A549 (cell line): ENCODE measurements at regions not wholly inside any gene's neighbourhood (a gene's known extent, or its start where the extent isn't known, plus 50 kb on each side); places are given as distances from the start of the nearest gene placed in this dataset.

Source experiments
- ATAC-seq, 2 experiments: fragments of 200-7000 bp in 1 of 2; fragments of >200 bp in 1 of 2; cut with Nextera tagmentation in 1 of 2; cut with Tn5 transposase in 1 of 2; 3 replicates each; pipeline versions ENCODE4 v1.8.0 to v1.9.1; 2018 to 2020; ENCODE audit warnings: mild to moderate bottlenecking in 1 of 2, moderate library complexity in 1 of 2
- CTCF ChIA-PET: fragments of 300-600 bp; sonication (Branson Sonifier 250); formaldehyde crosslinking; extraction: SDS; loops from one replicate; lab custom pipeline; 2021; ENCODE audit warnings: antibody characterized with exemption, inconsistent platforms; lab: Yijun Ruan, JAX
- POLR2A ChIA-PET: fragments of 350-600 bp; formaldehyde crosslinking; extraction: SDS; loops from one replicate; lab custom pipeline; 2021; ENCODE audit warnings: antibody characterized with exemption, inconsistent platforms; lab: Yijun Ruan, JAX
- DNase-seq, 2 experiments: peaks; one replicate each; pipeline versions ENCODE4 v3.0.0 to v3.0.0-alpha.2; 2011 to 2016; ENCODE audit warnings: low read depth in 1 of 2, low spot score in 1 of 2
- FAIRE-seq: peaks from 2 replicates; lab custom pipeline; 2011; peaks lifted over from hg19 to GRCh38; lab: Jason Lieb, UNC
- H3K27ac ChIP-seq, 2 experiments: fragments of >200 bp; sonication (Bioruptor Twin); formaldehyde crosslinking; 3 replicates each; pipeline ENCODE4 v1.5.1; 2016 to 2017
- H3K4me1 ChIP-seq: fragments of >200 bp; sonication (Bioruptor Twin); formaldehyde crosslinking; 3 replicates; pipeline ENCODE4 v1.6.1; 2016
- H3K4me2 ChIP-seq: fragments of >200 bp; sonication (Bioruptor Twin); formaldehyde crosslinking; 3 replicates; pipeline ENCODE4 v1.6.1; 2016
- H3K4me3 ChIP-seq: fragments of >200 bp; sonication (Bioruptor Twin); formaldehyde crosslinking; 3 replicates; pipeline ENCODE4 v1.5.1; 2016
- H3K9me3 ChIP-seq: fragments of >200 bp; sonication (Bioruptor Twin); formaldehyde crosslinking; 3 replicates; pipeline ENCODE4 v1.6.1; 2016
- BHLHE40 ChIP-seq: IDR thresholded peaks from 2 replicates; pipeline ENCODE4 v1.6.1; 2012; ENCODE audit warnings: low read depth, low read length, inconsistent platforms
- CBX2 ChIP-seq: fragments of 200-600 bp; sonication (generic); IDR thresholded peaks from 2 replicates; pipeline ENCODE4 v1.6.1; 2016; ENCODE audit warnings: low read depth, mild to moderate bottlenecking, borderline replicate concordance
- CEBPB ChIP-seq, 2 experiments: fragments of >200 bp in 1 of 2; sonication (Bioruptor Twin) in 1 of 2; formaldehyde crosslinking in 1 of 2; IDR thresholded peaks; 2 replicates each; pipeline ENCODE4 v1.6.1; 2012 to 2016
- EHMT2 ChIP-seq: fragments of 200-600 bp; sonication (generic); IDR thresholded peaks from 2 replicates; pipeline ENCODE4 v1.6.1; 2016; ENCODE audit warnings: antibody characterized with exemption, low read depth, mild to moderate bottlenecking, moderate library complexity
- EP300 ChIP-seq, 2 experiments: fragments of >200 bp; sonication (Bioruptor Twin); formaldehyde crosslinking; IDR thresholded peaks; 2 replicates in 1 of 2; 3 replicates in 1 of 2; pipeline ENCODE4 v1.6.1; 2016 to 2017
- HDAC2 ChIP-seq: fragments of 200-600 bp; sonication (generic); IDR thresholded peaks from 2 replicates; pipeline ENCODE4 v1.6.1; 2016
- HOXA7 ChIP-seq: fragments of 250-450 bp; sonication (Bioruptor Pico); IDR thresholded peaks from 2 replicates; pipeline ENCODE4 v1.5.0; 2020; ENCODE audit warnings: mild to moderate bottlenecking, moderate library complexity
- HOXB13 ChIP-seq: fragments of 250-450 bp; sonication (Bioruptor Pico); IDR thresholded peaks from 2 replicates; pipeline ENCODE4 v1.5.0; 2020; ENCODE audit warnings: low read depth, mild to moderate bottlenecking, moderate library complexity
- JUN ChIP-seq, 2 experiments: fragments of >200 bp; sonication (Bioruptor Twin); formaldehyde crosslinking; IDR thresholded peaks; 2 replicates in 1 of 2; 3 replicates in 1 of 2; pipeline ENCODE4 v1.6.1; 2016 to 2017
- JUNB ChIP-seq: fragments of >200 bp; sonication (Bioruptor Twin); formaldehyde crosslinking; IDR thresholded peaks from 2 replicates; pipeline ENCODE4 v1.6.1; 2016
- NPAS2 ChIP-seq: fragments of 250-450 bp; sonication (Bioruptor Pico); IDR thresholded peaks from 2 replicates; pipeline ENCODE4 v1.8.0; 2022; ENCODE audit warnings: mild to moderate bottlenecking, moderate library complexity, borderline replicate concordance
- PHF8 ChIP-seq: fragments of 200-600 bp; sonication (generic); IDR thresholded peaks from 2 replicates; pipeline ENCODE4 v1.6.1; 2016; ENCODE audit warnings: low read depth, mild to moderate bottlenecking, antibody characterized with exemption, moderate library complexity, borderline replicate concordance
- POLR2AphosphoS2 ChIP-seq: conservative IDR thresholded peaks from 2 replicates; pipeline ENCODE4 v1.6.1; 2012; ENCODE audit warnings: low read length, improper control_type of control experiment, inconsistent platforms
- RFX5 ChIP-seq: fragments of 450-650 bp; IDR thresholded peaks from 2 replicates; pipeline ENCODE4 v1.7.1; 2014; ENCODE audit warnings: antibody characterized with exemption, mild to moderate bottlenecking, moderate library complexity
- RNF2 ChIP-seq: fragments of 200-600 bp; sonication (generic); IDR thresholded peaks from 2 replicates; pipeline ENCODE4 v1.6.1; 2016; ENCODE audit warnings: low read depth, mild to moderate bottlenecking, antibody characterized with exemption, moderate library complexity, borderline replicate concordance
- SMC3 ChIP-seq: fragments of >200 bp; sonication (Bioruptor Twin); formaldehyde crosslinking; IDR thresholded peaks from 3 replicates; pipeline ENCODE4 v1.6.1; 2018; ENCODE audit warnings: inconsistent platforms
- SREBF2 ChIP-seq: fragments of 450-650 bp; IDR thresholded peaks from 2 replicates; pipeline ENCODE4 v1.6.1; 2014; ENCODE audit warnings: mild to moderate bottlenecking, moderate library complexity
- TFCP2L1 ChIP-seq: fragments of 250-450 bp; sonication (Bioruptor Pico); IDR thresholded peaks from 2 replicates; pipeline ENCODE4 v1.5.0; 2021; ENCODE audit warnings: mild to moderate bottlenecking
- WGBS: methylation state at CpG from one replicate; pipeline ENCODE4 v1.1.6; 2017; ENCODE audit errors: missing lambda C conversion rate; 5-methylcytosine and 5-hydroxymethylcytosine counted together
- TF ChIP-seq, protein P1 (sequence below): fragments of >200 bp; sonication (Bioruptor Twin); formaldehyde crosslinking; IDR thresholded peaks from 3 replicates; pipeline ENCODE4 v1.5.1; 2016
- TF ChIP-seq, protein P2 (sequence below): IDR thresholded peaks from 2 replicates; pipeline ENCODE4 v1.6.1; 2012
- TF ChIP-seq, protein P3 (sequence below): fragments of 250-450 bp; sonication (Bioruptor Pico); IDR thresholded peaks from 2 replicates; pipeline ENCODE4 v1.5.0; 2021; ENCODE audit warnings: mild to moderate bottlenecking, moderate library complexity, borderline replicate concordance
- TF ChIP-seq, protein P4 (sequence below): IDR thresholded peaks from 2 replicates; pipeline ENCODE4 v1.6.1; 2012
- TF ChIP-seq, protein P5 (sequence below): fragments of 200-600 bp; sonication (generic); IDR thresholded peaks from 2 replicates; pipeline ENCODE4 v1.6.1; 2016; ENCODE audit warnings: antibody characterized with exemption, mild to moderate bottlenecking, moderate library complexity

DNA sequence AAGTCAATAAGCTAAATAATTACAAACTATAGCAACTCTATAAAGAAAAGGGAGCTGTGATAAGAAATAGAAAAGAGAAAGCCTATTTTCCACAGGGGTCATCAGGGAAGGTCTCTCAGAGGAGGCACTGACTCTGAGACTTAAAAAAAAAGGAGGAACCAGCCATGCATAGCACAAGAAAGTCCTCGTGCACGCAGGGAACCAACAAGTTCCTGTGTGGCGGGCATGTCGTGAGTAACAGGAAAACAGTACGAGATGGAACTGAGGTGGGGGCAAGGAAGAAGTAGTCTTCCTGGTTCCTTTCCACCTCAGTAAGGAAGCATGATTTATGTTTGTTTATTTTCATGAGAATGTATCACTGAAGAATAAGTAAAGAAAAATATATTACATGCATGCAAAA lies 367.0 kb upstream of the TMEM132C start:
- CTCF ChIA-PET, result no interaction called here
- H3K9me3 ChIP-seq, result no peaks in the 10 kb centered on the region
- TF ChIP-seq EP300 (IDR thresholded peaks at IDR 0.05), result no peak
- FAIRE-seq, result no peak
- WGBS, result under 1% methylated on average over 5 of the region's 5 CpGs
- H3K4me2 ChIP-seq, result no peak overlapping the region
- POLR2A ChIA-PET, result no interaction called here
- no peak overlapping the region for H3K4me3 ChIP-seq
- H3K27ac ChIP-seq, result no peak overlapping the region
- no peaks in the 10 kb centered on the region for H3K4me1 ChIP-seq
- no peak for ATAC-seq
- DNase-seq, result no peak

DNA sequence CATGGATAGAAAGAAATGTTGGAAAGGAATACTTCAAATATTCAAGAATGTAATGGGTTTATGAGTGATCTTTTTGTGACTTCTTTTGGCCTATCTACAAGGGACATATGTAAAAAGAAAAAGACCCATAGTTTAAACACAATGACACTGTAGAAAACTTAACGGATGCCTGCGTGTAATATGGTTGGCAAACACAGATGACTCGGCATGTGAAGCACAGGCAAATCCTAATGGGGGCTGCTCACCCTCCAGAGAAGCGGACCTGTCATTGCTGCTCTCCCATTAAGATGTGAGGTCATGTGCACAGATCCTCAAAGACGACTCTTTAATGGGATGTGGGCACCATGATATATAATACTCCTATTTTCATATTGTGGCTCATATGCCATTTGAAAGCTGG lies 366.6 kb upstream of the TMEM132C start:
- Histone ChIP-seq H3K4me2 (no peak overlapping the region), H3K27ac (no peak overlapping the region), H3K9me3 (no peaks in the 10 kb centered on the region), H3K4me3 (no peak overlapping the region), H3K4me1 (no peaks in the 10 kb centered on the region)
- ATAC-seq (no peak), DNase-seq (no peak), FAIRE-seq (no peak)
- ChIA-PET POLR2A (no interaction called here), CTCF (no interaction called here)
- 3% methylated on average over 5 of the region's 5 CpGs for WGBS
- TF ChIP-seq NPAS2 (CRISPR knock-in tag), result no peak
- TF ChIP-seq JUN (IDR thresholded peaks at IDR 0.05), result no peak
- TF ChIP-seq RNF2, result no peak
- no peak for TF ChIP-seq CBX2
- TF ChIP-seq HDAC2, result no peak
- no peak for TF ChIP-seq JUNB
- TF ChIP-seq, protein P1, sequence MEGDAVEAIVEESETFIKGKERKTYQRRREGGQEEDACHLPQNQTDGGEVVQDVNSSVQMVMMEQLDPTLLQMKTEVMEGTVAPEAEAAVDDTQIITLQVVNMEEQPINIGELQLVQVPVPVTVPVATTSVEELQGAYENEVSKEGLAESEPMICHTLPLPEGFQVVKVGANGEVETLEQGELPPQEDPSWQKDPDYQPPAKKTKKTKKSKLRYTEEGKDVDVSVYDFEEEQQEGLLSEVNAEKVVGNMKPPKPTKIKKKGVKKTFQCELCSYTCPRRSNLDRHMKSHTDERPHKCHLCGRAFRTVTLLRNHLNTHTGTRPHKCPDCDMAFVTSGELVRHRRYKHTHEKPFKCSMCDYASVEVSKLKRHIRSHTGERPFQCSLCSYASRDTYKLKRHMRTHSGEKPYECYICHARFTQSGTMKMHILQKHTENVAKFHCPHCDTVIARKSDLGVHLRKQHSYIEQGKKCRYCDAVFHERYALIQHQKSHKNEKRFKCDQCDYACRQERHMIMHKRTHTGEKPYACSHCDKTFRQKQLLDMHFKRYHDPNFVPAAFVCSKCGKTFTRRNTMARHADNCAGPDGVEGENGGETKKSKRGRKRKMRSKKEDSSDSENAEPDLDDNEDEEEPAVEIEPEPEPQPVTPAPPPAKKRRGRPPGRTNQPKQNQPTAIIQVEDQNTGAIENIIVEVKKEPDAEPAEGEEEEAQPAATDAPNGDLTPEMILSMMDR, result no peak
- TF ChIP-seq, protein P2, sequence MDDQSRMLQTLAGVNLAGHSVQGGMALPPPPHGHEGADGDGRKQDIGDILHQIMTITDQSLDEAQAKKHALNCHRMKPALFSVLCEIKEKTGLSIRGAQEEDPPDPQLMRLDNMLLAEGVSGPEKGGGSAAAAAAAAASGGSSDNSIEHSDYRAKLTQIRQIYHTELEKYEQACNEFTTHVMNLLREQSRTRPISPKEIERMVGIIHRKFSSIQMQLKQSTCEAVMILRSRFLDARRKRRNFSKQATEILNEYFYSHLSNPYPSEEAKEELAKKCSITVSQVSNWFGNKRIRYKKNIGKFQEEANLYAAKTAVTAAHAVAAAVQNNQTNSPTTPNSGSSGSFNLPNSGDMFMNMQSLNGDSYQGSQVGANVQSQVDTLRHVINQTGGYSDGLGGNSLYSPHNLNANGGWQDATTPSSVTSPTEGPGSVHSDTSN, result no peak
- TF ChIP-seq SMC3, result no peak
- no peak for TF ChIP-seq HOXA7 (CRISPR knock-in tag)
- TF ChIP-seq, protein P3, sequence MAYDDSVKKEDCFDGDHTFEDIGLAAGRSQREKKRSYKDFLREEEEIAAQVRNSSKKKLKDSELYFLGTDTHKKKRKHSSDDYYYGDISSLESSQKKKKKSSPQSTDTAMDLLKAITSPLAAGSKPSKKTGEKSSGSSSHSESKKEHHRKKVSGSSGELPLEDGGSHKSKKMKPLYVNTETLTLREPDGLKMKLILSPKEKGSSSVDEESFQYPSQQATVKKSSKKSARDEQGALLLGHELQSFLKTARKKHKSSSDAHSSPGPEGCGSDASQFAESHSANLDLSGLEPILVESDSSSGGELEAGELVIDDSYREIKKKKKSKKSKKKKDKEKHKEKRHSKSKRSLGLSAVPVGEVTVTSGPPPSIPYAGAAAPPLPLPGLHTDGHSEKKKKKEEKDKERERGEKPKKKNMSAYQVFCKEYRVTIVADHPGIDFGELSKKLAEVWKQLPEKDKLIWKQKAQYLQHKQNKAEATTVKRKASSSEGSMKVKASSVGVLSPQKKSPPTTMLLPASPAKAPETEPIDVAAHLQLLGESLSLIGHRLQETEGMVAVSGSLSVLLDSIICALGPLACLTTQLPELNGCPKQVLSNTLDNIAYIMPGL (CRISPR knock-in tag), result no peak

DNA sequence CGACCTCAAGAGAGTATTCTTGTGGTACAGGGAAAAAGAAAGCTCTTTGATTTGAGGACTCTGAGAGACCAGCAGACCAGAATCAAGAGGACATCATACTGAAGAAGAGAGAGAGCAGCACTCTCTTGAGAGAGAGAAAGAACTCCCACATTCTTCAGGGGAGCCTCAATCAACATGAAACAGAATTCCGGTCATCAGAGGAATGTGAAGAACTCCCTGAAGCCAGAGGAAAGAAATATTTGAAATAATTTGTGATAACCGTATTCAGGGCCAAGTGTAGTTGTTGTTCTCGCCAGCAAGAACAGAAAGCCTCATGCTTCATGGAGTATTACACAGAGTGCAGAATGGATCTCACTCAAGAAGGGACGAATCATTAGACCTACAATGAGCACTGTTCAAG lies 363.8 kb upstream of the TMEM132C start:
- Histone ChIP-seq H3K4me2 (no peak overlapping the region), H3K4me3 (no peak overlapping the region), H3K4me1 (no peaks in the 10 kb centered on the region), H3K9me3 (no peaks in the 10 kb centered on the region), H3K27ac (no peak overlapping the region)
- DNase-seq (no peak), FAIRE-seq (no peak), ATAC-seq (no peak)
- ChIA-PET CTCF (no interaction called here), POLR2A (no interaction called here)
- 3% methylated on average over 5 of the region's 5 CpGs for WGBS
- no peak for TF ChIP-seq CEBPB (IDR thresholded peaks at IDR 0.05)
- TF ChIP-seq RFX5, result no peak
- no peak for TF ChIP-seq JUNB
- TF ChIP-seq, protein P1, result no peak
- no peak for TF ChIP-seq HOXB13
- no peak for TF ChIP-seq BHLHE40
- TF ChIP-seq, protein P4, sequence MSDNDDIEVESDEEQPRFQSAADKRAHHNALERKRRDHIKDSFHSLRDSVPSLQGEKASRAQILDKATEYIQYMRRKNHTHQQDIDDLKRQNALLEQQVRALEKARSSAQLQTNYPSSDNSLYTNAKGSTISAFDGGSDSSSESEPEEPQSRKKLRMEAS, result no peak
- TF ChIP-seq PHF8, result no peak
- no peak for TF ChIP-seq RNF2
- TF ChIP-seq SREBF2, result no peak
- no peak for TF ChIP-seq POLR2AphosphoS2
- TF ChIP-seq, protein P5, sequence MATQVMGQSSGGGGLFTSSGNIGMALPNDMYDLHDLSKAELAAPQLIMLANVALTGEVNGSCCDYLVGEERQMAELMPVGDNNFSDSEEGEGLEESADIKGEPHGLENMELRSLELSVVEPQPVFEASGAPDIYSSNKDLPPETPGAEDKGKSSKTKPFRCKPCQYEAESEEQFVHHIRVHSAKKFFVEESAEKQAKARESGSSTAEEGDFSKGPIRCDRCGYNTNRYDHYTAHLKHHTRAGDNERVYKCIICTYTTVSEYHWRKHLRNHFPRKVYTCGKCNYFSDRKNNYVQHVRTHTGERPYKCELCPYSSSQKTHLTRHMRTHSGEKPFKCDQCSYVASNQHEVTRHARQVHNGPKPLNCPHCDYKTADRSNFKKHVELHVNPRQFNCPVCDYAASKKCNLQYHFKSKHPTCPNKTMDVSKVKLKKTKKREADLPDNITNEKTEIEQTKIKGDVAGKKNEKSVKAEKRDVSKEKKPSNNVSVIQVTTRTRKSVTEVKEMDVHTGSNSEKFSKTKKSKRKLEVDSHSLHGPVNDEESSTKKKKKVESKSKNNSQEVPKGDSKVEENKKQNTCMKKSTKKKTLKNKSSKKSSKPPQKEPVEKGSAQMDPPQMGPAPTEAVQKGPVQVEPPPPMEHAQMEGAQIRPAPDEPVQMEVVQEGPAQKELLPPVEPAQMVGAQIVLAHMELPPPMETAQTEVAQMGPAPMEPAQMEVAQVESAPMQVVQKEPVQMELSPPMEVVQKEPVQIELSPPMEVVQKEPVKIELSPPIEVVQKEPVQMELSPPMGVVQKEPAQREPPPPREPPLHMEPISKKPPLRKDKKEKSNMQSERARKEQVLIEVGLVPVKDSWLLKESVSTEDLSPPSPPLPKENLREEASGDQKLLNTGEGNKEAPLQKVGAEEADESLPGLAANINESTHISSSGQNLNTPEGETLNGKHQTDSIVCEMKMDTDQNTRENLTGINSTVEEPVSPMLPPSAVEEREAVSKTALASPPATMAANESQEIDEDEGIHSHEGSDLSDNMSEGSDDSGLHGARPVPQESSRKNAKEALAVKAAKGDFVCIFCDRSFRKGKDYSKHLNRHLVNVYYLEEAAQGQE, result no peak
- TF ChIP-seq EHMT2, result no peak
- TF ChIP-seq TFCP2L1 (CRISPR knock-in tag), result no peak
- no peak for TF ChIP-seq CBX2
- TF ChIP-seq HOXA7 (CRISPR knock-in tag), result no peak
